ENCODE measurements at regions not wholly inside any gene's neighbourhood (a gene's known extent, or its start where the extent isn't known, plus 50 kb on each side); places are given as distances from the start of the nearest gene placed in this dataset.

- TF ChIP-seq, protein P1, sequence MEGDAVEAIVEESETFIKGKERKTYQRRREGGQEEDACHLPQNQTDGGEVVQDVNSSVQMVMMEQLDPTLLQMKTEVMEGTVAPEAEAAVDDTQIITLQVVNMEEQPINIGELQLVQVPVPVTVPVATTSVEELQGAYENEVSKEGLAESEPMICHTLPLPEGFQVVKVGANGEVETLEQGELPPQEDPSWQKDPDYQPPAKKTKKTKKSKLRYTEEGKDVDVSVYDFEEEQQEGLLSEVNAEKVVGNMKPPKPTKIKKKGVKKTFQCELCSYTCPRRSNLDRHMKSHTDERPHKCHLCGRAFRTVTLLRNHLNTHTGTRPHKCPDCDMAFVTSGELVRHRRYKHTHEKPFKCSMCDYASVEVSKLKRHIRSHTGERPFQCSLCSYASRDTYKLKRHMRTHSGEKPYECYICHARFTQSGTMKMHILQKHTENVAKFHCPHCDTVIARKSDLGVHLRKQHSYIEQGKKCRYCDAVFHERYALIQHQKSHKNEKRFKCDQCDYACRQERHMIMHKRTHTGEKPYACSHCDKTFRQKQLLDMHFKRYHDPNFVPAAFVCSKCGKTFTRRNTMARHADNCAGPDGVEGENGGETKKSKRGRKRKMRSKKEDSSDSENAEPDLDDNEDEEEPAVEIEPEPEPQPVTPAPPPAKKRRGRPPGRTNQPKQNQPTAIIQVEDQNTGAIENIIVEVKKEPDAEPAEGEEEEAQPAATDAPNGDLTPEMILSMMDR (optimal IDR thresholded peaks at IDR 0.05 in 1 of 3, IDR thresholded peaks at IDR 0.05 in 1 of 3, conservative IDR thresholded peaks at IDR 0.05 in 1 of 3; ENCODE audit: extremely low read depth in 1 of 3, insufficient read depth in 2 of 3, low read length in 3 of 3), result no peak
- no peak for TF ChIP-seq EZH2 (IDR thresholded peaks at IDR 0.05; ENCODE audit: low read length)
Measured at GRCh38 chr6:84576029-84576428, 188.4 kb downstream of the TBX18 start.

Measured in keratinocyte (primary cell).